SK-N-SH (cell line): ENCODE measurements at regions not wholly inside any gene's neighbourhood (a gene's known extent, or its start where the extent isn't known, plus 50 kb on each side); places are given as distances from the start of the nearest gene placed in this dataset.

Experiments
- CTCF ChIP-seq: fragments of 200-600 bp; sonication (generic); IDR thresholded peaks from 2 replicates; pipeline ENCODE4 v1.6.1; 2017; ENCODE audit warnings: antibody characterized with exemption, mild to moderate bottlenecking, moderate library complexity
- EZH2phosphoT487 ChIP-seq: fragments of 200-600 bp; sonication (generic); IDR thresholded peaks from 2 replicates; pipeline ENCODE4 v1.6.1; 2017; ENCODE audit warnings: low read depth, mixed run types, mild to moderate bottlenecking, antibody characterized with exemption, moderate library complexity, borderline replicate concordance
- MXI1 ChIP-seq: IDR thresholded peaks from 2 replicates; pipeline ENCODE4 v1.6.1; 2012; ENCODE audit warnings: mild to moderate bottlenecking, low read depth, low read length, improper control_type of control experiment
- NRF1 ChIP-seq: IDR thresholded peaks from 2 replicates; pipeline ENCODE4 v1.6.1; 2012; ENCODE audit warnings: low read depth, mild to moderate bottlenecking, low read length
- POLR2AphosphoS5 ChIP-seq: IDR thresholded peaks from 2 replicates; pipeline ENCODE4 v1.6.1; 2012; ENCODE audit warnings: low read depth, low read length
- RAD21 ChIP-seq: IDR thresholded peaks from 2 replicates; pipeline ENCODE4 v1.6.1; 2012; ENCODE audit warnings: mild to moderate bottlenecking, low read length
- RCOR1 ChIP-seq: fragments of 150-350 bp; IDR thresholded peaks from 2 replicates; pipeline ENCODE4 v1.6.1; 2017; ENCODE audit warnings: antibody characterized with exemption, low read length
- REST ChIP-seq: IDR thresholded peaks from 2 replicates; pipeline ENCODE4 v1.6.1; 2012; ENCODE audit warnings: mild to moderate bottlenecking, low read depth, low read length, moderate library complexity
- SIN3A ChIP-seq: IDR thresholded peaks from 2 replicates; pipeline ENCODE4 v1.6.1; 2012; ENCODE audit warnings: low read depth, mild to moderate bottlenecking, low read length, moderate library complexity, borderline replicate concordance
- TAF1 ChIP-seq: IDR thresholded peaks from 2 replicates; pipeline ENCODE4 v1.6.1; 2012; ENCODE audit warnings: low read depth, mild to moderate bottlenecking, low read length, moderate library complexity, borderline replicate concordance
- TEAD4 ChIP-seq: IDR thresholded peaks from 2 replicates; pipeline ENCODE4 v1.4.0; 2012; ENCODE audit warnings: mild to moderate bottlenecking, borderline replicate concordance; ENCODE audit not compliant: insufficient read depth
- USF1 ChIP-seq: IDR thresholded peaks from 2 replicates; pipeline ENCODE4 v1.4.0; 2012; ENCODE audit warnings: low read depth, borderline replicate concordance
- USF2 ChIP-seq: fragments of 150-350 bp; IDR thresholded peaks from 2 replicates; pipeline ENCODE4 v1.6.1; 2017; ENCODE audit warnings: antibody characterized with exemption, low read length, low read depth, borderline replicate concordance
- ZBTB33 ChIP-seq: IDR thresholded peaks from 2 replicates; pipeline ENCODE4 v1.4.0; 2012; ENCODE audit warnings: low read depth, borderline replicate concordance

- TF ChIP-seq CTCF (no peak), POLR2AphosphoS5 (no peak), SIN3A (no peak), EZH2phosphoT487 (no peak), ZBTB33 (no peak), USF1 (no peak), REST (no peak), USF2 (no peak), TAF1 (no peak), MXI1 (no peak), RCOR1 (no peak), RAD21 (no peak), NRF1 (no peak), TEAD4 (no peak)
Measured at GRCh38 chr9:82882138-82882537, 180.8 kb downstream of the RASEF start.
